ENCODE measurements at regions not wholly inside any gene's neighbourhood (a gene's known extent, or its start where the extent isn't known, plus 50 kb on each side); places are given as distances from the start of the nearest gene placed in this dataset.

DNA sequence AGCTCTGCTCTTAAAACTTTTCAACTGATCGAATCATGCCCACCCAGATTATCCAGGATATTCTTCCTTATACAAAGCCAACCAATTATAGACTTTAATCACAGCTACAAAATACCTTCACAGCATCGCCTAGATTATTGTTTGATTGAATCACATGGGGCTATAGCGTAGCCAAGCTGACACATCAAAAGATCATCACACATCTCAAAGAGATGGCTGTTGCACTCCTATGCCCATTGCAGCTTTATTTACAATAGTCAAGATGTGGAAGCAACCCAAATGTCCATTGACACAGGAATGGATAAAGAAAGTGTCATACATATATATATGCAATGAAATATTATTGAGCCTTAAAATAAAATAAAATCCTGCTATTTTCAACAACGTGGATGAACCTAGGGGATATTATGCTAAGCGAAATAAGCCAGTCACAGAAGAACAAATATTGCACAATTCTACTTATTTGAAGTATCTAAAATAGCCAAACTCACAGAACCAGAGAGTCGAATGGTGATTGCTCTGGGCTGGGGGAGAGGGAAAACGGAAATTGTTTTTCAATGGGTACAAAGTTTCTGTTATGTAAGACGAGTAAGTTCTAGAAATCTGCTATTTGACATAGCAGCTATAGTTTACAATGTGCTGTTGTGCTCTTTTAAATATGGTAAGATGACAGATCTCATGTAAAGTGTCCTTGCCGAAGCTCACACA lies 60.9 kb upstream of the ERCC4 start:
- no peak for FAIRE-seq
- DNase-seq (ENCODE audit: low spot score) = no peak

DNA sequence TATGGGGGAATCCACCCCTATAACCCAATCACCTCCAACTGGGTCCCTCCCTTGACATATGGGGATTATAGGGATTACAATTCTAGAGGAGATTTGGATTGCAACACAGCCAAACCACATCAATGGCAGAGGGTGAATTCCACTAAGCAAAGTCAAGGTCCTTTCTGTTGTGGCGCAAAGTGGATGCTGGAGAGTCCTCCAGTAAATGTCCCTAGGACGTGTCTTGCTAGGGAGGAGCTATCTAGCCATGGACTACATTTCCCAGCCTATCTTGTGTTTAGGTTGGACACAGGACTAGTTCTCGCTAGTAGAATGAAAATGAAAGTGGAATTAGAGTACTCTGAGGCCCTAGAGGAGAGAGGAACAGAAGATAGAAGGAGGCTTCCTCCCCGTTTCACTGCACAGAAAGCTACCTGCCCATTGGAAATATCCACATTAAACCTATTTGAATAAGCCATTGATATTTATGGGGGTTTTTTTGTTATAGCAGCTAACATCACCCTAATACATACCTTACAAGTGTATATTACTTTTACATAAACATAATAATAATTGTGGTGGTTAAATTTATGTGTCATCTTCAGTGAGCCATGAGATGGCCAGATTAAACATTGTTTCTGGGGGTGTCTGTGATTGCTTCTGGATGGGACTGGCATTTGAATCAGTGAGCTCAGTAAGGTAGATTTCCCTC lies 56.7 kb upstream of the ERCC4 start:
- FAIRE-seq (no peak), DNase-seq (ENCODE audit: low spot score) (no peak)

DNA sequence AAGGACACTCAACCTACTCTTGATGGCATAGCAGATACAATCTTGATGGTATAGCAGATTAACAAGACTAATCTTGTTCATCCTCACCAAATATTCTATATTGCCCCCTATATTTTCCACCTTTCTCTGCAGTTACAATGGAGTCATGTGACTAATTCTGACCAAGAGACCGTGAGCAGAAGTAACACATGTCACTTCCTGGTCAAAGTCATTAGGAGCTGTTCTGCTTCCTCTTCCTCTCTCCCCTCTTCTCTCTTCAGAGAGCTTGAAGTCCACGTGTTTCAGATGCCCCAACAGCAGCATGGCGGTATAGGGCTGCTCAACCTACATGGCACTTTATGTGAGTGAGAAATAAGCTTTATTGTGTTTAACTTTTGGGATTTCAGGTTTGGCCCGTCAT lies 55.3 kb upstream of the ERCC4 start:
- no peak for FAIRE-seq
- no peak for DNase-seq (ENCODE audit: low spot score)

DNA sequence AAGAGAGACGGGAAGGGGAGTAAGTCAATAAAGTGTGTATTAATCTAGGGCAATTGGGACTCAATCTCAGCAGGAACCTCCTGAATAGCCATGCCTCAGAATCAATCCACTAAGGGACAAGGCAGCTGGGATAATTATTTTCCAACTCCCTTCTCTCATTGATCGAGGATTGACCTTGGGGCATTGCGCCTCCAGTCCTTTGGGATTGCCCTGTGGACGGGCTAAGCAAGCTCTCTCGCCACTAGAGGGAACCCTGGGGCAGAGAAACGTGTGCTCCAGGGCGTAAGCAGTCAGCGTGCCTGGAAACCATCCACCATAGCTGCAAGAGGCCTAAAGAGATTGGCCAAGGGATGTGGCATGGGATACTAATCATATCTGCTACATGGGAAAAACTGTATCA lies 53.9 kb upstream of the ERCC4 start:
- FAIRE-seq (no peak), DNase-seq (ENCODE audit: low spot score) (peak; percentile 35)
